WTC11 (cell line): ENCODE measurements at regions not wholly inside any gene's neighbourhood (a gene's known extent, or its start where the extent isn't known, plus 50 kb on each side); places are given as distances from the start of the nearest gene placed in this dataset.
"Not testable (repeated sequence)": the region's sequence is repeated elsewhere in the genome, so short reads cannot be mapped to it uniquely, and the experiment has no call there.

Source experiments
- ATAC-seq: fragments of 200-7000 bp; cut with Tn5 transposase; 2 replicates; pipeline ENCODE4 v1.10.0; 2021; ENCODE audit warnings: mild to moderate bottlenecking, moderate library complexity
- CTCF ChIA-PET: fragments of 300-600 bp; sonication (Branson Sonifier 250); formaldehyde crosslinking; loops from one replicate; lab custom pipeline; 2021; ENCODE audit warnings: antibody characterized with exemption; lab: Charles Lee
- POLR2A ChIA-PET: fragments of 350-600 bp; sonication (Branson Sonifier 250); formaldehyde crosslinking; loops from one replicate; lab custom pipeline; 2021; ENCODE audit warnings: antibody characterized with exemption; lab: Charles Lee
- DNase-seq: peaks from one replicate; pipeline ENCODE4 v3.0.0; 2021; ENCODE audit warnings: low spot score
- H3K27ac Mint-ChIP-seq: 2 replicates; pipeline ENCODE4 v1.8.0; 2021; ENCODE audit warnings: mixed read lengths
- H3K27me3 Mint-ChIP-seq: 2 replicates; pipeline ENCODE4 v1.8.0; 2021; ENCODE audit warnings: low read depth, mild to moderate bottlenecking, moderate library complexity, mixed read lengths
- H3K36me3 Mint-ChIP-seq: 2 replicates; pipeline ENCODE4 v1.8.0; 2021; ENCODE audit warnings: mixed read lengths
- H3K4me1 Mint-ChIP-seq: 2 replicates; pipeline ENCODE4 v1.8.0; 2022; ENCODE audit warnings: mixed read lengths
- H3K4me3 Mint-ChIP-seq: 2 replicates; pipeline ENCODE4 v1.8.0; 2021; ENCODE audit warnings: mild to moderate bottlenecking, moderate library complexity, mixed read lengths
- H3K9me3 Mint-ChIP-seq: 2 replicates; pipeline ENCODE4 v1.8.0; 2021; ENCODE audit warnings: mixed read lengths
- AR ChIP-seq: fragments of 250-450 bp; sonication (Bioruptor Pico); IDR thresholded peaks from 2 replicates; pipeline ENCODE4 v1.9.0; 2021; ENCODE audit warnings: mild to moderate bottlenecking
- CBFB ChIP-seq: sonication (generic); formaldehyde crosslinking; IDR thresholded peaks from 2 replicates; pipeline ENCODE4 v1.8.1; 2022; ENCODE audit warnings: mild to moderate bottlenecking, low read depth, missing genetic modification reagents
- EMX1 ChIP-seq: fragments of 250-450 bp; sonication (Bioruptor Pico); IDR thresholded peaks from 2 replicates; pipeline ENCODE4 v1.8.0; 2021; ENCODE audit warnings: mild to moderate bottlenecking
- FOXJ3 ChIP-seq: sonication (generic); formaldehyde crosslinking; IDR thresholded peaks from 2 replicates; pipeline ENCODE4 v1.9.0; 2021; ENCODE audit warnings: missing genetic modification reagents, mild to moderate bottlenecking, borderline replicate concordance
- GABPB1 ChIP-seq: sonication (generic); formaldehyde crosslinking; IDR thresholded peaks from 2 replicates; pipeline ENCODE4 v1.8.1; 2023; ENCODE audit warnings: mild to moderate bottlenecking, missing genetic modification reagents
- NFYB ChIP-seq: sonication (generic); formaldehyde crosslinking; conservative IDR thresholded peaks from 2 replicates; pipeline ENCODE4 v1.8.0; 2022; ENCODE audit warnings: low read depth, missing genetic modification reagents
- NR2C2 ChIP-seq: sonication (generic); formaldehyde crosslinking; IDR thresholded peaks from 2 replicates; pipeline ENCODE4 v1.8.0; 2022; ENCODE audit warnings: mild to moderate bottlenecking, missing genetic modification reagents
- SMAD4 ChIP-seq: sonication (generic); formaldehyde crosslinking; IDR thresholded peaks from 2 replicates; pipeline ENCODE4 v1.8.0; 2022; ENCODE audit warnings: mild to moderate bottlenecking, missing genetic modification reagents
- SP1 ChIP-seq: sonication (generic); formaldehyde crosslinking; conservative IDR thresholded peaks from 2 replicates; pipeline ENCODE4 v1.8.1; 2022; ENCODE audit warnings: missing genetic modification reagents
- TEAD4 ChIP-seq: sonication (generic); formaldehyde crosslinking; IDR thresholded peaks from 2 replicates; pipeline ENCODE4 v1.8.0; 2022; ENCODE audit warnings: mild to moderate bottlenecking, missing genetic modification reagents
- ZBTB21 ChIP-seq: sonication (generic); formaldehyde crosslinking; IDR thresholded peaks from 2 replicates; pipeline ENCODE4 v1.8.1; 2023; ENCODE audit warnings: mild to moderate bottlenecking, missing genetic modification reagents, borderline replicate concordance
- ZNF121 ChIP-seq: sonication (generic); formaldehyde crosslinking; IDR thresholded peaks from 2 replicates; pipeline ENCODE4 v1.8.0; 2023; ENCODE audit warnings: missing genetic modification reagents
- ZNF219 ChIP-seq: sonication (generic); formaldehyde crosslinking; IDR thresholded peaks from 2 replicates; pipeline ENCODE4 v1.8.0; 2023; ENCODE audit warnings: missing genetic modification reagents, mild to moderate bottlenecking, borderline replicate concordance
- ZNF396 ChIP-seq: fragments of 250-450 bp; sonication (Bioruptor Pico); IDR thresholded peaks from 2 replicates; pipeline ENCODE4 v1.8.0; 2021; ENCODE audit warnings: mild to moderate bottlenecking, moderate library complexity, borderline replicate concordance
- TF ChIP-seq, protein P1 (sequence below): sonication (generic); formaldehyde crosslinking; IDR thresholded peaks from 2 replicates; pipeline ENCODE4 v1.8.1; 2022; ENCODE audit warnings: low read depth, mild to moderate bottlenecking, moderate library complexity, missing genetic modification reagents, borderline replicate concordance
- TF ChIP-seq, protein P2 (sequence below): sonication (generic); formaldehyde crosslinking; IDR thresholded peaks from 2 replicates; pipeline ENCODE4 v1.8.1; 2023; ENCODE audit warnings: mild to moderate bottlenecking, missing genetic modification reagents, moderate library complexity
- TF ChIP-seq, protein P3 (sequence below): sonication (generic); formaldehyde crosslinking; IDR thresholded peaks from 2 replicates; pipeline ENCODE4 v1.8.0; 2023; ENCODE audit warnings: missing genetic modification reagents, mild to moderate bottlenecking, borderline replicate concordance

GRCh38 chrX:4622486-4623167 is 909.2 kb upstream of the PRKX start:
- CTCF ChIA-PET, result no interaction called here
- DNase-seq (no peak), ATAC-seq (no peak)
- Mint-ChIP-seq H3K27ac (peak overlapping the region; percentile 36; the same call in 1 of the 2 replicates), H3K9me3 (peaks cover 14% of the 10 kb centered on the region)
- POLR2A ChIA-PET, result no interaction called here
- TF ChIP-seq CBFB (CRISPR knock-in tag) (no peak), AR (CRISPR knock-in tag) (no peak), ZBTB21 (CRISPR knock-in tag) (no peak), FOXJ3 (CRISPR knock-in tag) (no peak), ZNF219 (CRISPR knock-in tag) (no peak), TEAD4 (CRISPR knock-in tag) (no peak), NR2C2 (CRISPR knock-in tag) (no peak), EMX1 (no peak), ZNF396 (no peak), SP1 (CRISPR knock-in tag) (no peak), NFYB (CRISPR knock-in tag) (no peak), SMAD4 (no peak), ZNF121 (CRISPR knock-in tag) (no peak), GABPB1 (no peak)
- TF ChIP-seq, protein P1, sequence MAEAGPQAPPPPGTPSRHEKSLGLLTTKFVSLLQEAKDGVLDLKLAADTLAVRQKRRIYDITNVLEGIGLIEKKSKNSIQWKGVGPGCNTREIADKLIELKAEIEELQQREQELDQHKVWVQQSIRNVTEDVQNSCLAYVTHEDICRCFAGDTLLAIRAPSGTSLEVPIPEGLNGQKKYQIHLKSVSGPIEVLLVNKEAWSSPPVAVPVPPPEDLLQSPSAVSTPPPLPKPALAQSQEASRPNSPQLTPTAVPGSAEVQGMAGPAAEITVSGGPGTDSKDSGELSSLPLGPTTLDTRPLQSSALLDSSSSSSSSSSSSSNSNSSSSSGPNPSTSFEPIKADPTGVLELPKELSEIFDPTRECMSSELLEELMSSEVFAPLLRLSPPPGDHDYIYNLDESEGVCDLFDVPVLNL (CRISPR knock-in tag), result no peak
- TF ChIP-seq, protein P2, sequence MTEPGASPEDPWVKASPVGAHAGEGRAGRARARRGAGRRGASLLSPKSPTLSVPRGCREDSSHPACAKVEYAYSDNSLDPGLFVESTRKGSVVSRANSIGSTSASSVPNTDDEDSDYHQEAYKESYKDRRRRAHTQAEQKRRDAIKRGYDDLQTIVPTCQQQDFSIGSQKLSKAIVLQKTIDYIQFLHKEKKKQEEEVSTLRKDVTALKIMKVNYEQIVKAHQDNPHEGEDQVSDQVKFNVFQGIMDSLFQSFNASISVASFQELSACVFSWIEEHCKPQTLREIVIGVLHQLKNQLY (CRISPR knock-in tag), result no peak
- TF ChIP-seq, protein P3, sequence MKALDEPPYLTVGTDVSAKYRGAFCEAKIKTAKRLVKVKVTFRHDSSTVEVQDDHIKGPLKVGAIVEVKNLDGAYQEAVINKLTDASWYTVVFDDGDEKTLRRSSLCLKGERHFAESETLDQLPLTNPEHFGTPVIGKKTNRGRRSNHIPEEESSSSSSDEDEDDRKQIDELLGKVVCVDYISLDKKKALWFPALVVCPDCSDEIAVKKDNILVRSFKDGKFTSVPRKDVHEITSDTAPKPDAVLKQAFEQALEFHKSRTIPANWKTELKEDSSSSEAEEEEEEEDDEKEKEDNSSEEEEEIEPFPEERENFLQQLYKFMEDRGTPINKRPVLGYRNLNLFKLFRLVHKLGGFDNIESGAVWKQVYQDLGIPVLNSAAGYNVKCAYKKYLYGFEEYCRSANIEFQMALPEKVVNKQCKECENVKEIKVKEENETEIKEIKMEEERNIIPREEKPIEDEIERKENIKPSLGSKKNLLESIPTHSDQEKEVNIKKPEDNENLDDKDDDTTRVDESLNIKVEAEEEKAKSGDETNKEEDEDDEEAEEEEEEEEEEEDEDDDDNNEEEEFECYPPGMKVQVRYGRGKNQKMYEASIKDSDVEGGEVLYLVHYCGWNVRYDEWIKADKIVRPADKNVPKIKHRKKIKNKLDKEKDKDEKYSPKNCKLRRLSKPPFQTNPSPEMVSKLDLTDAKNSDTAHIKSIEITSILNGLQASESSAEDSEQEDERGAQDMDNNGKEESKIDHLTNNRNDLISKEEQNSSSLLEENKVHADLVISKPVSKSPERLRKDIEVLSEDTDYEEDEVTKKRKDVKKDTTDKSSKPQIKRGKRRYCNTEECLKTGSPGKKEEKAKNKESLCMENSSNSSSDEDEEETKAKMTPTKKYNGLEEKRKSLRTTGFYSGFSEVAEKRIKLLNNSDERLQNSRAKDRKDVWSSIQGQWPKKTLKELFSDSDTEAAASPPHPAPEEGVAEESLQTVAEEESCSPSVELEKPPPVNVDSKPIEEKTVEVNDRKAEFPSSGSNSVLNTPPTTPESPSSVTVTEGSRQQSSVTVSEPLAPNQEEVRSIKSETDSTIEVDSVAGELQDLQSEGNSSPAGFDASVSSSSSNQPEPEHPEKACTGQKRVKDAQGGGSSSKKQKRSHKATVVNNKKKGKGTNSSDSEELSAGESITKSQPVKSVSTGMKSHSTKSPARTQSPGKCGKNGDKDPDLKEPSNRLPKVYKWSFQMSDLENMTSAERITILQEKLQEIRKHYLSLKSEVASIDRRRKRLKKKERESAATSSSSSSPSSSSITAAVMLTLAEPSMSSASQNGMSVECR (CRISPR knock-in tag), result no peak
- TF ChIP-seq, all 79 proteins: peak for 0
- H3K27me3 Mint-ChIP-seq, result no peaks in the 10 kb centered on the region
- no peak overlapping the region for H3K4me3 Mint-ChIP-seq
- no peaks in the 10 kb centered on the region for H3K36me3 Mint-ChIP-seq
- peaks cover 18% of the 10 kb centered on the region for H3K4me1 Mint-ChIP-seq

GRCh38 chrX:4613651-4614050 is 900.2 kb upstream of the PRKX start:
- CTCF ChIA-PET, H3K27ac Mint-ChIP-seq: not testable (repeated sequence)

More at GRCh38 chrX:4613651-4614050, 900.2 kb upstream of the PRKX start:
- POLR2A ChIA-PET, H3K27me3 Mint-ChIP-seq, DNase-seq, ATAC-seq, H3K4me3 Mint-ChIP-seq: not testable (repeated sequence)
- H3K9me3 Mint-ChIP-seq, result peaks cover 27% of the 10 kb centered on the region
- H3K36me3 Mint-ChIP-seq, result peaks cover 18% of the 10 kb centered on the region
- peaks cover 14% of the 10 kb centered on the region for H3K4me1 Mint-ChIP-seq
